ENCODE measurements at regions not wholly inside any gene's neighbourhood (a gene's known extent, or its start where the extent isn't known, plus 50 kb on each side); places are given as distances from the start of the nearest gene placed in this dataset.
"Not testable (repeated sequence)": the region's sequence is repeated elsewhere in the genome, so short reads cannot be mapped to it uniquely, and the experiment has no call there.

GRCh38 chr6:140147825-140148814 lies 773.7 kb upstream of the CITED2 start:
- in situ Hi-C loops (cut with MboI; ENCODE audit: low pct_unique_long_range_greater_than_20kb, low sequenced_read_pairs); DNase-seq: not testable (repeated sequence)

DNA sequence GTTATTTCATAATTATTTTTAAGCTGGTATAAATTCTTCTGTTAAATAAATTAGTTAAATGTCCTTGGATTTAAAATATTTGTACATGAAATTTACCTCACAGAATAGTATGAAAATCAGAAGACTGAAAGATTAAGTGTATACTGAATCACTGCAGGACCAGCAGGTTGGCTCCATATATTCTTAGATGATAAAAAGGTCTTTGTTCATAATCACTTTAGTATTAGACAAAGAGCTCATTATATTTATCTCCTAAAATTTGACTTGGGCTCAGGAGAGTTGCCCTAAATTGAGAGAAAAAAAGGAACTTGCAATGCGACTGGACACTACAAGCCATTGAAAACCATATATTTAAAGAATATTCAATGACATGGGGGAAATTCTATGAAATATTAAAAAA lies 766.4 kb upstream of the CITED2 start:
- no peak for DNase-seq
- in situ Hi-C loops (cut with MboI; ENCODE audit: low pct_unique_long_range_greater_than_20kb, low sequenced_read_pairs) = no loop called here

- in situ Hi-C loops (cut with MboI; ENCODE audit: low pct_unique_long_range_greater_than_20kb, low sequenced_read_pairs) = no loop called here
- DNase-seq = no peak
Observed at GRCh38 chr6:140138311-140139010, 764.0 kb upstream of the CITED2 start.

DNA sequence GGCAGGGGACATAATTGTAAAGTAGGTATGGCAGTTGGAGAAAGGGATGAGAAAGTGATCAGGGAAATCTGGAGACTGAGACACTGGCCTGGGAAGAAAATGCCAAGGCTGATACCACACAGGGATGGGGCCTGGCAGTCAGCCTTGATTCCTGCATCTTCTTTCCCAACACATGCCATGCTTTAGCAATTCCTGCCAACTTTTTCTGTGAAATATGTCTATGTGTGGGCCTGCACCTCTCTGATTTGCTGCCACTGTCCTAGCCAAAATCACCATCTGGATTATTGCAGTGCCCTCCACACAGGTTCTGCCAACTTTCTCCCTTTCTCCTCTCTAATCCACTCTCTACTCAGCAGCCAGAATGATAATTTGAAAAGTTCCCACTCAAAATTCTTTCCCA lies 759.8 kb upstream of the CITED2 start:
- no peak for DNase-seq
- in situ Hi-C loops (cut with MboI; ENCODE audit: low pct_unique_long_range_greater_than_20kb, low sequenced_read_pairs) = no loop called here

DNA sequence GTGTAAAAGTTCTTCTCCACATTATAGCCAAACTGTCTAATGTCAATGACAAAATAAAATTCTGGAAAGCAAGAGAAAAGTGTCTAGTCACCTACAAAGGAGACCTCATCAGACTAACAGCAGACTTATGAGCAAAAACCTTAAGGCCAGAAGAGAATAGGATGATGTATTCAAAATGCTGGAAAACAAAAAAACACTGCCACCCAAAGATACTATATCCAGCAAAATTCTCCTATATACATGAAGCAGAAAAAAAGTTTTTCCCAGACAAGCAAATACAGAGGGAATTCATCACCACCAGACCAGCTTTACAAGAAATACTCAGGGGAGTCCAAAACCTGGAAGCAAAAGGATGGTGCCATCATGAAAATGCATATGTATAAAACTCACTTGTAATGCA lies 755.6 kb upstream of the CITED2 start:
- DNase-seq = no peak
- in situ Hi-C loops (cut with MboI; ENCODE audit: low pct_unique_long_range_greater_than_20kb, low sequenced_read_pairs) = no loop called here

- in situ Hi-C loops (cut with MboI; ENCODE audit: low pct_unique_long_range_greater_than_20kb, low sequenced_read_pairs) = no loop called here
Observed at GRCh38 chr6:140124498-140124897, 750.0 kb upstream of the CITED2 start.

DNA sequence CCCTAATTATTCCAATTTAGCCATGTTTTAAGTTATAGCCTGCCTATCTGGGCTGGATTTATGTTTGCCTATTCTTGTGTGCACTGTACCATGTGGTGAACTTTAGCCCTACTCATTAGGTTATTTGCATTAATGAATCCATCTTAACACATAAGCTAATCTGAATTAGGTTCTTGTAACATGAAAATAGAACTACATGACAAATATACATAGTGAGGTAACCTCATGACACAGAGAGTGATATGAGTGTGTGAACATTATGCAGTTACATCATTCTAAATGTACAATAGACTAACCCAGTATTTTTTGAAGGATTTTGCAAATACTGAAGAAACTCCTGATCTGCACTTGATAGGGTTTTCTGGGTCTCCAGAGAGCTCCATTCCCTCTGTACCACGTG lies 733.7 kb upstream of the CITED2 start:
- in situ Hi-C loops (cut with MboI; ENCODE audit: low pct_unique_long_range_greater_than_20kb, low sequenced_read_pairs) = no loop called here
- no peak for DNase-seq

More at GRCh38 chr6:140124498-140124897, 750.0 kb upstream of the CITED2 start:
- DNase-seq = no peak

DNA sequence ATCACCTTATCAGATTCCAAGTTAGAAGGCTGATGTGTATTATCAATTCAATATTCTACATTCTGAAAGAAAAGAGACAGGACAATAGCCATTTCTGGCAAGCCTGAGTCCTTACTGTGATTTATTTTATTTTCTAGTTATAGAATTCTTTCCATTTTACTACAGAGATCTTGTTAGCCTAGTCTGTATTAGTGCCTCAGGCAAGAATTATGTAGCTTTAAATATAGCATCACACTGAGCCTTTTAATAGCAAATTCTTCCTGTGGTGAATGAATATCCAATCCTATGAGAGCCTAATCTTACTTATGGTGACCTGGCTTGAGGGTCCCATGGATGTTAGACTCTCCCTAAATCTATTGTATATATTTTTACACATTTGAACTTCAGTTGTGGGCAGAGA lies 732.8 kb upstream of the CITED2 start:
- in situ Hi-C loops (cut with MboI; ENCODE audit: low pct_unique_long_range_greater_than_20kb, low sequenced_read_pairs) = no loop called here

DNA sequence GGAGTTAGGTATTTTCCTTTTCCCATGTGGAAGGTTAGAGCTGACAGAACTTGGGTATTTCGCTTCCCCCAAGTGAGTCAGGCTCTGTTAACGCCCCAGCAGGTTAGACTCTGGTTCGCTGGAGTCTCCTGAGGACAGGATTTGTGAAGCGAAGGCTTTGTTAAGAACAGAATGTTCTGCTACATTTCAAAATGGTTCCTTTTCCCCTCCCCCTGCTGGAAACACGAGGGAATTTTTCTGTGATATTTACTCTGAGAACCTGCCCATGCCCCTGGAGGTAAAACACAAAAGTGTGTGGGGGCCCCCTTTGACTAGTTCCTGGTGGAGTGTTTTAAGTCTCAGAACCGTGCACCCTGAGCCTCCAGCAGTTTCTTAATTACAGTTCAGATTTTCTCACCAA lies 731.4 kb upstream of the CITED2 start:
- peak; percentile 47 for DNase-seq
- in situ Hi-C loops (cut with MboI; ENCODE audit: low pct_unique_long_range_greater_than_20kb, low sequenced_read_pairs) = no loop called here

More for the DNA sequence above, 732.8 kb upstream of the CITED2 start:
- no peak for DNase-seq

GRCh38 chr6:140105241-140105640 lies 730.8 kb upstream of the CITED2 start:
- in situ Hi-C loops (cut with MboI; ENCODE audit: low pct_unique_long_range_greater_than_20kb, low sequenced_read_pairs) = no loop called here
- DNase-seq = no peak

GRCh38 chr6:140101818-140102217 lies 727.4 kb upstream of the CITED2 start:
- in situ Hi-C loops (cut with MboI; ENCODE audit: low pct_unique_long_range_greater_than_20kb, low sequenced_read_pairs) = no loop called here
- DNase-seq = peak; percentile 25

DNA sequence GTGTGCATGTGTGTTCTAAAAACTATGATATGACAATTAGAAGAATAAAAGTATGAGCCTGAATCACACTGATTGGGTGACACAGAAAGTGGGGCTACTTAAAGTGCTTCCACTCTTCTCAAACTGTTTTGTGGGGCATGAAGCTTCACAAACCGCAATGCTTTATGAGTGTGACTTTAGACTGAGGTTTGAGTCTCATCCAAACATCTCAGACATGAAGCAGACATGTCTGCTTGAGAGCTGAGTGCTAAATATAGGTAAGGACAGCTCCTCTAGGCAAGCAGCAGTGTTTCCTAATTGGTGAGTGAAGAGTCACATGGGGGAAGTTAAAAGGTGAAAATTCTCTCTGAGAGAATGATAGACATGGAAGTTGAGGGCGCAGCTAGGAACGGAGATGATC lies 726.9 kb upstream of the CITED2 start:
- peak; percentile 45 for DNase-seq
- in situ Hi-C loops (cut with MboI; ENCODE audit: low pct_unique_long_range_greater_than_20kb, low sequenced_read_pairs) = no loop called here

GRCh38 chr6:140095532-140095931 lies 721.1 kb upstream of the CITED2 start:
- in situ Hi-C loops (cut with MboI; ENCODE audit: low pct_unique_long_range_greater_than_20kb, low sequenced_read_pairs) = no loop called here

GRCh38 chr6:140091895-140092294 lies 717.4 kb upstream of the CITED2 start:
- no peak for DNase-seq
- in situ Hi-C loops (cut with MboI; ENCODE audit: low pct_unique_long_range_greater_than_20kb, low sequenced_read_pairs) = no loop called here

More at GRCh38 chr6:140095532-140095931, 721.1 kb upstream of the CITED2 start:
- no peak for DNase-seq

- no peak for DNase-seq
- in situ Hi-C loops (cut with MboI; ENCODE audit: low pct_unique_long_range_greater_than_20kb, low sequenced_read_pairs) = no loop called here
Observed at GRCh38 chr6:140090871-140091270, 716.4 kb upstream of the CITED2 start.

DNA sequence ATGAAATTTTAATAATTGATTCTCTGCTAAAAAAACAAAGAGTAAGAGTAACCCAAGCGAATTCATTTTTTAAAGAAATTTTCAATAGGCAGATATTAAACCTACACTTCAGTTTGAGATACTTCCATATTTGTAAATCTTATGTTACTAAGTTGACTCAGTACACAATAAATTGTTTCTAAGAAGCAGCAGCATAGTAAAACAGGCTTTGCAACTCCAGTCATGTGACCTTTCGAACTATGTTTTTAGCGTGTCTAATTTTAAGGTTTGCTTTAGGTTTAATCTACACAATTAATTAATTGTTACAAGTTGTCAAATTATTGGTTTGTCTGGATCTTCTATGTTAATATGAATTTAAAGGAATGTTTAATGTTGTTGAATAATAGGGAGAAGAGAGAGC lies 708.9 kb upstream of the CITED2 start:
- in situ Hi-C loops (cut with MboI; ENCODE audit: low pct_unique_long_range_greater_than_20kb, low sequenced_read_pairs) = no loop called here
- no peak for DNase-seq

DNA sequence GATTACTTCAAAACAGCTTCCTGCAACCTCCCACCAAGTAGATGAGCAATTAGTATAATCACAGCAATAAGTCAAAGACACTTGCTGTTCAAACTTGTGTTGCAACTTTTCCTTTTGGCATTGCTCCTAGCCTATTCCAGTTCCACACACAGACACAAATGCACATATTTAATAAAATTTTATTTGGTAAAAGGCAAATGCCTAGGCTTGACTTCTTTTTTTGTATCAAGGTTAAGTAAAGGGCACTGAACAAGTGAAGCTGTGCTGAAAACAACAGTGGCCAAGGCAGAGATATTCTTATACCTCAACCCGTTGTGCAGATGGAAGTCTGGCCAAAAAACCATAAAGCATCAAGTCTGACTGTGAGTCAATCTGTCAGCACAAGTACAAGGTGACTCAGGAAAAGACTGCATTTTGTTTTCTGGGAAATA lies 708.4 kb upstream of the CITED2 start:
- DNase-seq = no peak
- in situ Hi-C loops (cut with MboI; ENCODE audit: low pct_unique_long_range_greater_than_20kb, low sequenced_read_pairs) = no loop called here

DNA sequence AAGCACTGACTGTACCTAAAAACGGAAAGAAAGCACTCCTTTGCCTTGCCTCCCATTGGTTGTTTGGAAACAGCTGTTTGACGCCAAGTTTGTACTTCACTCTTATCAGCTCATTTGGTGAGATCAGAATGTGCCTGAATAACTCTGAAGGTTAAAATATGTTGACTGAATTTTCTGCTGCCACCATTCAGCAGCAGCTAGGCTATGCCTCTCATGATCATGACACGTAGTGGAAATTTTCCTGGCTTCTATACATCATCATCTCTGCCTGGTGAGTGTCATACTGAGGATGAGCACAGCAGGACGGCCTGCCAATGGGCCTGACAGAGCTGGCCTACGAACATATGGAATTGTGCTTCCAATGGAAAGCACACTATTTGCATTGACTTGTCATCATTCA lies 704.9 kb upstream of the CITED2 start:
- DNase-seq = no peak
- in situ Hi-C loops (cut with MboI; ENCODE audit: low pct_unique_long_range_greater_than_20kb, low sequenced_read_pairs) = no loop called here

GRCh38 chr6:140078561-140079125 lies 704.2 kb upstream of the CITED2 start:
- DNase-seq = peak; percentile 15
- in situ Hi-C loops (cut with MboI; ENCODE audit: low pct_unique_long_range_greater_than_20kb, low sequenced_read_pairs) = no loop called here
